HG02870 (cell line): ENCODE measurements at regions not wholly inside any gene's neighbourhood (a gene's known extent, or its start where the extent isn't known, plus 50 kb on each side); places are given as distances from the start of the nearest gene placed in this dataset.
"Not testable (repeated sequence)": the region's sequence is repeated elsewhere in the genome, so short reads cannot be mapped to it uniquely, and the experiment has no call there.

ENCODE experiments used
- ATAC-seq: cut with Tn5 transposase; IDR thresholded peaks from one replicate; pipeline ENCODE4 v1.9.1; 2021; ENCODE audit warnings: mild to moderate bottlenecking, moderate library complexity; ENCODE audit not compliant: unreplicated experiment

GRCh38 chr2:122571471-122571870, 816.0 kb downstream of the TSN start:
- not testable (repeated sequence) for ATAC-seq

- ATAC-seq: no peak
Measured at GRCh38 chr2:122575076-122575475, 819.6 kb downstream of the TSN start.

DNA sequence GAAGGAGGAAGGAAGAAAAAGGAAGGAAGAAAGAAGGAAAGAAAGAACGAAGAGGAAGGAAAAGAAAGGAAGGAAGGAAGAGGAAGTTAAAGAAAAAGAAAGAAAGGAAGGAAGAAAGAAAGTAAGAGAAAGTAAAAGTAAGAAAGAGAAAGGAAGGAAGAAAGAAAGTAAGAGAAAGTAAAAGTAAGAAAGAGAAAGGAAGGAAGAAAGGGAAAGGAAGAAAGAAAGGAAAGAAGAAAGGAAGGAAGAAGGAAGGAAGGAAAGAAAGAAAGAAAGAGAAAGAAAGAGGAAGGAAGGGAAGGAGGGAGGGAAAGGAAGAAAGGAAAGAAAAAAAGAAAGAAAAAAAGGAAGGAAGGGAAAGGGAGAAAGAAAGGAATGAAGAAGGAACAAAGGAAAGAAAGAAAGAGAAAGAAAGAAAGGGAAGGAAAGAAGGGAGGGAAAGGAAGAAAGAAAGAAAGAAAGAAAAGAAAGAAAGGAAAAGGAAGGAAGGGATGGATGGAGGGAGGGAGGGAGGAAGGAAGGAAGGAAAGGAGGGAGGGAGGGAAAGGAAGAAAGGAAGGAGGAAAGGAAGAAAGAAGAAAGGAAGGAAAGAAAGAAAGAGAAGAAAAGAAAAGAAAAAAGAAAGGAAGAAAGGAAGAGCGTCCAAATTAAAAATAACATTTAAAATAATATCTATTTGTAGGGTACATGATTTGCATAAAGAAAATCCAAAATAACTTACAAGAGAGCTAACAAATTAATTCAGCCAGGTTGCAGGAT, 827.9 kb downstream of the TSN start:
- no peak for ATAC-seq

- ATAC-seq: no peak
Measured at GRCh38 chr2:122590524-122590923, 835.1 kb downstream of the TSN start.

DNA sequence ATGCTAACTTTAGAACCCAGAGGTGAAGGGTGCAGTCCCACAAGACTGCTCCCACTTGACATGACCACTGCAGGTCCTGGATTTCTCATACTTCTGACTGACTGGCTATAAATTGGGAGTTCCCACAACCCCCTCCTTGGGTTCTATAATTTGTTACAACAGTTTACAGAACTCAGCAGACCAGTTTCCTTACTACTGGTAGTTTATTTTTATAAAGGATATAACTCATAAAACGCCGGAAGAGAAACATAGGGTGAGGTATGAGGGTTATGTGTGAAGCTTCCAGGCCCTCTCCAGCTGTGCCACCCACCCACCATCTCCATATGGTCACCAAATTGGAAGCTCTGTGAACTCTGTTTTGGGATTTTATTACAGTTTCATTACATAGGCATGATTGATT, 839.6 kb downstream of the TSN start:
- no peak for ATAC-seq

- ATAC-seq: no peak
Measured at GRCh38 chr2:122596598-122596997, 841.1 kb downstream of the TSN start.

- ATAC-seq: no peak
Measured at GRCh38 chr2:122598784-122599183, 843.3 kb downstream of the TSN start.

- ATAC-seq: no peak
Measured at GRCh38 chr2:122610948-122611609, 855.6 kb downstream of the TSN start.

- no peak for ATAC-seq
Measured at GRCh38 chr2:122622934-122623333, 867.5 kb downstream of the TSN start.

DNA sequence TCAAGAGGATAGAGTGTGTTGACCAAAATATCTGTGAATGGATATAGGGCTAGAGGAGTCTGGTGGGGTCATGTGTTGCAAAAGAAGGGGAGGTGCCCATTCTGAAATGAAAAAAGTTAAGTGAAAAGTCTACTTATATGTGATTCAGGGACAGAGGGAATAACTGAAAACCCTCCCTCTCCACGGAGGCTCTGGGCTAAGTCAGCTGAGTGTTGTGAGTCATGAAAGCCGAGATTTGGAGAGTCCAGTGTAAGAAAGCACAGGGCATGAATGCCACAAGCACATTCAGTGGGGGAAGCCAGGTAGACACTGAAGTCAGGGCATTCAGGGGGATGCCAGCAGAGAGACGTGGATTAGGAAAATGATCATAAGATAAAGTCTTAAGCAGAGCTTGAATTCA, 871.9 kb downstream of the TSN start:
- ATAC-seq: no peak

DNA sequence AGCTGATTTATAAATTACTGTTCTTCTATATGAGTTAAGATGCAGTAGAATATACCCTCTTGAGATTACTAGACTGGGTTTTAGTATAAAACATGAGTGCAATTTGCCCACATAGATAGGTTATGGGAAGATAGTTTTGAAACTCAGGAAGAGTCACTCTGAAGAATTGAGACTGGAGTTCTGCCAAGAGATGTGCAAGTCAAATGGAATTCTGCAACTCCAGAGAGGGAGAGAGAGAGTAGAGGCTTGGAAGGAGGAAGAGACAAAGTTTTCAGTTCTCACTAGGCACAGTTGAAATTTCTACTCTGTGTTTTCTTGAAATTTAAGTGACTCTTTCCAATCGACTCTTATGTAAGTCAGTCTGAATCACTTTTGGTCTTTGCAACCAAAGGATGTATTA, 878.8 kb downstream of the TSN start:
- no peak for ATAC-seq

DNA sequence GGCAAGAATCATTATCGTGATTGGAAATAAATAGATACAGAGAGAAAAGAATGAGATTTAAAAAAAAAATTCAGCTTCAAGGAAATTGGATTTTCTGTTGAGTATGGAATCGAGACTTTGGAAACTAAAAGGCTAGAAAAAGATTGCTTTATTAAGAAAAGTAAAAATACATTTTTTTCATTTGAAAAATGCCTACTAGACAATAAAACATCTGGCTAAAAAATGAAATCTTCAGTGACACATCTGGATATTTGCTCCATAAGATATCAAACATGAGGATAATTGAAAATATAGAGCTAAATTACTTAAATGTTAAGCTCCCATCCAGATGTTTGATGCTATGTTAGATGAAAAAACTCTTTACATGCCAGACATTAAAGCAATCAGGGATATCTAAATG, 879.5 kb downstream of the TSN start:
- no peak for ATAC-seq

DNA sequence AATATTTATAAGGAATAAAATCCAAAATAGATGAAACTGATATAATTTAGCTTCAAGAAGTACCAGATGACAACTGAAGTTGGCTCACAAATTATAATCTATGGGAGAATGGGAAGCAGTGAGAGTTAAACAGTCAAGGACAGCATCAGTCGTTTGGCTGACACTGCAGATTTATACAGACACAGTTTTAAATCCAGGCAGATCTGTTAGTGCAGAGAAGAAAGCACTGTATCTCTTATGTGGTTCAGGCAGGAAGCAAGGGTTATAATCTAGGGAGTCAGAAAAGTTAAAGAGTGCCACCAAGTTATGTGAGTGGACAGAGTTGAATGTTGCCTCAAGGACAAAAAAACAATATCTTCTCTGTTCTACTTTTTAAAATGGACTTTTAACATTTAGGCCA, 880.2 kb downstream of the TSN start:
- no peak for ATAC-seq

GRCh38 chr2:122636097-122636496, 880.6 kb downstream of the TSN start:
- ATAC-seq: no peak

DNA sequence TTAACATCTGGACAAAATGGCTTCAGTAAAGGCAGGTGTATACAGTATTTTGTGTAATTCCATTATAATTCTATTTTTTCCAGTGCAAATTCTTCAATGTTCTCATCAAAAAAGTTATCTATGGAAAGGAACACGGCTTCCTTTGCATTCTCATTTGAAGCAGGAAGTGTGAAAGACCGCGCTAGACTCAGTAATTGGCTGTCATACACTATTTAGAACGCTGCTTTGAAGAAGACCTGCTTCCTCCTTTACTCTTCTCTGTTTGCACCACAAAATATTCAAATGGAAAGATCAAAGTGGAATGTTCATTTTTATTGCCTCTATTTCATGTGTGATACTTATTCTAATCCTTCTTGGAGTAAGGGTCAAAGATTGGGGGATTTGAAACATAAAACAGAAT, 883.7 kb downstream of the TSN start:
- no peak for ATAC-seq

DNA sequence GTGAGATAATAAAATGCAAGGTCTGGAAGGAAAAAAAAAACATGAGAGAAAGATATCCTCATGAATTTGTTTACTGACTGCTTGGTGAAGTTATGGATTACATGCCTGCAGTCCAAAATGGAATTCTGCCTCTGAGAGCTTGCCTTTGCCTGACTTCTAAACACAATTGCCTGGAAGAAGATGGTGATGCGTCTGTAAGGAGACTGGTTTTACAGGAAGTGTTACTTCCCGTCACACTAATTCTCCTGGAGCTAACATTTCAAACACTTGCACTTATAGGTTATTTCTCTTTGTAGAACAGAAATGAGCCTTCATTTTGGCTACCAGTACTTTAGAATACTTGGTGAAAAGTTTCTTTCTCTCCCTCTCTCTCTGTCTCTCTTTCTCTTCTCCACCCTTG, 884.3 kb downstream of the TSN start:
- ATAC-seq: no peak

DNA sequence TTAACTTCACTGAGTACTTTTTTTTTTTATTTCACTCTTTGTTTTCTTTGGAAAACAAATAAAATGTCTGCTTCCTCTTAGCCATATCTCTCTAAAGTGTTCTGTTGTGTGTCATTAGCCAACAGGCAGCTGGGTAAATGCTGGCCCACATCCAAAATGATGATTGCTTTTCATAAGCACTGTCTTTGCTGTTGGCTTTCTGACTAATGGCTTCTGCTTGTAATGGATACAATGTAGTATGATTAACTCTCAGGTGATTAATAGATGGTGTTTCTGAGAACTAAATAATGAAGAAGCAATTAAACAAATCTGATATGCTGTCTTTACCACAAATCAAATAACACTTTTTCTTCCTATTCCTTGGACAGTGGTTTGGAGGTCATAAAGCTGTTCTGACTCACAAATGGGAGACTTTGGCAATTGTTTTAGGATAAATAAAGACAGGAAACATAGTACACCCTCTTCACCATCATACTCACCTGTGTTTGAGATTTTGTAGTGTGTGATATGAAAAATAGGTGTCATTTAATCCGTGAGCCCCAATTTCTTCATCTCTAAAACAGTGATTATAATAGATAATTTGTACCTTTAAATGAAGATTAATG, 888.4 kb downstream of the TSN start:
- ATAC-seq: no peak

- no peak for ATAC-seq
Measured at GRCh38 chr2:122651236-122651635, 895.8 kb downstream of the TSN start.

GRCh38 chr2:122651780-122652179, 896.3 kb downstream of the TSN start:
- ATAC-seq: no peak

DNA sequence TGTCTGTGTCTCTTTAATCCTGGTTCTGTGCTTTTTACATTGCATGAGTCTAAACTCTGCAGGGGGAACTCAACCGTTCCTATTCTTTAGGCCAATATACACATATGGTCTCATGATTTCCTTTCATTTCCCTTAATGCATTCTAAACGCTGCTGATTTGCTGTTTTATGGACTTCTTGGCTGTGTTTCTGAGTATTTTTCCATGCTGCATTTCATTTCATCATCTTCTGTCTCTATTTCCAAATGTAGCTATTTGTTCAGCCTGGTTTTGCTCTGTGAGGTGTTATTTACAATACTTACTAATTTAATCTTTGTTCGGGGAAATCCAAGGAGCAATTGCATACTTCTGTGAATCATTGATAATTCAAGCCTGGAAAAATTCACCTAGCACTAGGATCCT, 897.2 kb downstream of the TSN start:
- ATAC-seq: no peak

GRCh38 chr2:122656403-122656802, 901.0 kb downstream of the TSN start:
- no peak for ATAC-seq
